WTC11 (cell line): ENCODE measurements at regions not wholly inside any gene's neighbourhood (a gene's known extent, or its start where the extent isn't known, plus 50 kb on each side); places are given as distances from the start of the nearest gene placed in this dataset.
A peak's percentile ranks its signal among the peaks of the same experiment; 100 is the strongest.
"Not testable (repeated sequence)": the region's sequence is repeated elsewhere in the genome, so short reads cannot be mapped to it uniquely, and the experiment has no call there.

Experiments used
- ATAC-seq: fragments of 200-7000 bp; cut with Tn5 transposase; 2 replicates; pipeline ENCODE4 v1.10.0; 2021; ENCODE audit warnings: mild to moderate bottlenecking, moderate library complexity
- CTCF ChIA-PET: fragments of 300-600 bp; sonication (Branson Sonifier 250); formaldehyde crosslinking; loops from one replicate; lab custom pipeline; 2021; ENCODE audit warnings: antibody characterized with exemption; lab: Charles Lee
- POLR2A ChIA-PET: fragments of 350-600 bp; sonication (Branson Sonifier 250); formaldehyde crosslinking; loops from one replicate; lab custom pipeline; 2021; ENCODE audit warnings: antibody characterized with exemption; lab: Charles Lee
- DNase-seq: peaks from one replicate; pipeline ENCODE4 v3.0.0; 2021; ENCODE audit warnings: low spot score
- H3K27ac Mint-ChIP-seq: 2 replicates; pipeline ENCODE4 v1.8.0; 2021; ENCODE audit warnings: mixed read lengths
- H3K27me3 Mint-ChIP-seq: 2 replicates; pipeline ENCODE4 v1.8.0; 2021; ENCODE audit warnings: low read depth, mild to moderate bottlenecking, moderate library complexity, mixed read lengths
- H3K36me3 Mint-ChIP-seq: 2 replicates; pipeline ENCODE4 v1.8.0; 2021; ENCODE audit warnings: mixed read lengths
- H3K4me1 Mint-ChIP-seq: 2 replicates; pipeline ENCODE4 v1.8.0; 2022; ENCODE audit warnings: mixed read lengths
- H3K4me3 Mint-ChIP-seq: 2 replicates; pipeline ENCODE4 v1.8.0; 2021; ENCODE audit warnings: mild to moderate bottlenecking, moderate library complexity, mixed read lengths
- H3K9me3 Mint-ChIP-seq: 2 replicates; pipeline ENCODE4 v1.8.0; 2021; ENCODE audit warnings: mixed read lengths
- CBFB ChIP-seq: sonication (generic); formaldehyde crosslinking; IDR thresholded peaks from 2 replicates; pipeline ENCODE4 v1.8.1; 2022; ENCODE audit warnings: mild to moderate bottlenecking, low read depth, missing genetic modification reagents
- CTCF ChIP-seq: fragments of 200-600 bp; IDR thresholded peaks from 2 replicates; pipeline ENCODE4 v1.8.0; 2022; ENCODE audit warnings: antibody characterized with exemption
- ELF4 ChIP-seq: sonication (generic); formaldehyde crosslinking; IDR thresholded peaks from 2 replicates; pipeline ENCODE4 v1.8.1; 2022; ENCODE audit warnings: low read depth, mild to moderate bottlenecking, moderate library complexity, missing genetic modification reagents
- FOXJ3 ChIP-seq: sonication (generic); formaldehyde crosslinking; IDR thresholded peaks from 2 replicates; pipeline ENCODE4 v1.9.0; 2021; ENCODE audit warnings: missing genetic modification reagents, mild to moderate bottlenecking, borderline replicate concordance
- FOXK1 ChIP-seq: sonication (generic); formaldehyde crosslinking; IDR thresholded peaks from 2 replicates; pipeline ENCODE4 v1.8.0; 2022; ENCODE audit warnings: mild to moderate bottlenecking, moderate library complexity, missing genetic modification reagents
- GABPB1 ChIP-seq: sonication (generic); formaldehyde crosslinking; IDR thresholded peaks from 2 replicates; pipeline ENCODE4 v1.8.1; 2023; ENCODE audit warnings: mild to moderate bottlenecking, missing genetic modification reagents
- GTF2I ChIP-seq: fragments of 250-450 bp; sonication (Bioruptor Pico); conservative IDR thresholded peaks from 2 replicates; pipeline ENCODE4 v1.4.0; 2021; ENCODE audit warnings: mild to moderate bottlenecking
- HMGXB4 ChIP-seq: sonication (generic); formaldehyde crosslinking; IDR thresholded peaks from 2 replicates; pipeline ENCODE4 v1.8.1; 2023; ENCODE audit warnings: mild to moderate bottlenecking, moderate library complexity, missing genetic modification reagents
- IRF2 ChIP-seq: sonication (generic); formaldehyde crosslinking; IDR thresholded peaks from 2 replicates; pipeline ENCODE4 v1.8.0; 2022; ENCODE audit warnings: low read depth, missing genetic modification reagents, borderline replicate concordance
- JUN ChIP-seq: sonication (generic); formaldehyde crosslinking; IDR thresholded peaks from 2 replicates; pipeline ENCODE4 v1.8.0; 2023; ENCODE audit warnings: mild to moderate bottlenecking, missing genetic modification reagents
- NFE2L1 ChIP-seq: sonication (generic); formaldehyde crosslinking; IDR thresholded peaks from 2 replicates; pipeline ENCODE4 v1.8.1; 2023; ENCODE audit warnings: missing genetic modification reagents
- PREB ChIP-seq: sonication (generic); formaldehyde crosslinking; IDR thresholded peaks from 2 replicates; pipeline ENCODE4 v1.8.1; 2022; ENCODE audit warnings: mild to moderate bottlenecking, missing genetic modification reagents, moderate library complexity, borderline replicate concordance
- RORB ChIP-seq: fragments of 250-450 bp; sonication (Bioruptor Pico); IDR thresholded peaks from 2 replicates; pipeline ENCODE4 v1.9.0; 2021; ENCODE audit warnings: mild to moderate bottlenecking
- TEAD4 ChIP-seq: sonication (generic); formaldehyde crosslinking; IDR thresholded peaks from 2 replicates; pipeline ENCODE4 v1.8.0; 2022; ENCODE audit warnings: mild to moderate bottlenecking, missing genetic modification reagents
- ZMAT4 ChIP-seq: fragments of 250-450 bp; sonication (Bioruptor Pico); IDR thresholded peaks from 2 replicates; pipeline ENCODE4 v1.9.0; 2021; ENCODE audit warnings: mild to moderate bottlenecking
- ZNF317 ChIP-seq: sonication (generic); formaldehyde crosslinking; IDR thresholded peaks from 2 replicates; pipeline ENCODE4 v1.8.1; 2023; ENCODE audit warnings: low read depth, mild to moderate bottlenecking, moderate library complexity, missing genetic modification reagents, borderline replicate concordance
- ZNF396 ChIP-seq: fragments of 250-450 bp; sonication (Bioruptor Pico); IDR thresholded peaks from 2 replicates; pipeline ENCODE4 v1.8.0; 2021; ENCODE audit warnings: mild to moderate bottlenecking, moderate library complexity, borderline replicate concordance
- ZNF512 ChIP-seq: sonication (generic); formaldehyde crosslinking; IDR thresholded peaks from 2 replicates; pipeline ENCODE4 v1.8.1; 2022; ENCODE audit warnings: missing genetic modification reagents, borderline replicate concordance
- ZNF671 ChIP-seq: fragments of 250-450 bp; sonication (Bioruptor Pico); IDR thresholded peaks from 2 replicates; pipeline ENCODE4 v1.8.0; 2021; ENCODE audit warnings: mild to moderate bottlenecking
- ZSCAN18 ChIP-seq: fragments of 250-450 bp; sonication (Bioruptor Pico); IDR thresholded peaks from 2 replicates; pipeline ENCODE4 v2.1.2; 2022; ENCODE audit warnings: mild to moderate bottlenecking, moderate library complexity

- TF ChIP-seq ZNF396 (CRISPR knock-in tag) (no peak), ZNF671 (CRISPR knock-in tag) (no peak), FOXK1 (CRISPR knock-in tag) (no peak), TEAD4 (CRISPR knock-in tag) (no peak)
- TF ChIP-seq, all 79 proteins: peak for 0
These were observed 71.0 kb upstream of the THRB start (continued) for GRCh38 chr3:24565656-24566055.

- Mint-ChIP-seq H3K4me1 (no peaks in the 10 kb centered on the region), H3K36me3 (no peaks in the 10 kb centered on the region), H3K27ac (no peak overlapping the region), H3K27me3 (no peaks in the 10 kb centered on the region), H3K4me3 (no peak overlapping the region), H3K9me3 (peaks cover 26% of the 10 kb centered on the region)
- DNase-seq (no peak), ATAC-seq (no peak)
- ChIA-PET POLR2A (no interaction called here), CTCF (no interaction called here)
- TF ChIP-seq ZSCAN18 (no peak), FOXJ3 (CRISPR knock-in tag) (no peak), ZNF317 (no peak), NFE2L1 (CRISPR knock-in tag) (no peak), CBFB (CRISPR knock-in tag) (no peak), ZNF512 (CRISPR knock-in tag) (no peak), RORB (CRISPR knock-in tag) (no peak)
These were observed 72.3 kb upstream of the THRB start for GRCh38 chr3:24566927-24567326.

GRCh38 chr3:24572409-24572808 is 77.8 kb upstream of the THRB start:
- ATAC-seq, H3K4me3 Mint-ChIP-seq, H3K36me3 Mint-ChIP-seq, POLR2A ChIA-PET, H3K27ac Mint-ChIP-seq, H3K4me1 Mint-ChIP-seq, H3K27me3 Mint-ChIP-seq, CTCF ChIA-PET, DNase-seq: not testable (repeated sequence)
- TF ChIP-seq GTF2I = peak; percentile 61; the same call in 1 of the 2 replicates
- peaks cover 17% of the 10 kb centered on the region for H3K9me3 Mint-ChIP-seq

- ChIA-PET CTCF (interaction anchor here (1.1 kb wide), 1 partner anchor 9 kb away, joined by 3 read pairs; no protein-coding TSS in a partner anchor), POLR2A (no interaction called here)
- DNase-seq = no peak
- Mint-ChIP-seq H3K9me3 (peaks cover 17% of the 10 kb centered on the region), H3K36me3 (no peaks in the 10 kb centered on the region), H3K27me3 (no peaks in the 10 kb centered on the region), H3K27ac (no peak overlapping the region), H3K4me3 (no peak overlapping the region), H3K4me1 (peaks cover under 1% of the 10 kb centered on the region)
- TF ChIP-seq ZMAT4 (CRISPR knock-in tag) (no peak), HMGXB4 (CRISPR knock-in tag) (no peak), GABPB1 (CRISPR knock-in tag) (no peak), JUN (CRISPR knock-in tag) (no peak), IRF2 (CRISPR knock-in tag) (no peak), ELF4 (no peak), FOXK1 (CRISPR knock-in tag) (no peak), CTCF (no peak), PREB (CRISPR knock-in tag) (no peak), FOXJ3 (CRISPR knock-in tag) (no peak)
- no peak for ATAC-seq
These were observed 78.9 kb upstream of the THRB start for GRCh38 chr3:24573576-24573975.
